GM19397 (cell line): ENCODE measurements at regions not wholly inside any gene's neighbourhood (a gene's known extent, or its start where the extent isn't known, plus 50 kb on each side); places are given as distances from the start of the nearest gene placed in this dataset.

Experiments
- ATAC-seq: cut with Tn5 transposase; IDR thresholded peaks from one replicate; pipeline ENCODE4 v1.9.1; 2021; ENCODE audit warnings: mild to moderate bottlenecking, moderate library complexity; ENCODE audit not compliant: unreplicated experiment

DNA sequence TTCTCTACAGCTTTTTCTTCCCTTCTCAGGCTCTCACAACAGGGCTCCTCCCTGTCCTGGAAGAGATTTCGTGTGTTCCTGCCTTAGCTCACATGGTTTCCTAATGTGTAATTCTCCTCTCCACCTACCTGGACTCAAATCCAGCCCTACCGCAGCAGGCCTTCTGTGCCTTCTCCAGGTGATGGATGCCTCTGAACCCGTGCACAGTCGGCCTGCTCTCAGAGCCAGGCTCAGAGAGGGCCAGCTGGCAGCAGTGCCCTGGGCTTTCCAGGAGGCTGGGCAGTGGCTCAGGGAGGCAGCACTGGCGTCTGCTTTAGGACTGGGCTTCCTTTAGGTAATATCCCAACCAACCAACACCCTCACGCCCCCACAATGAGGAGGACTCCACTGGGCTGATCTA, 123.2 kb upstream of the TMC3 start:
- no peak for ATAC-seq

DNA sequence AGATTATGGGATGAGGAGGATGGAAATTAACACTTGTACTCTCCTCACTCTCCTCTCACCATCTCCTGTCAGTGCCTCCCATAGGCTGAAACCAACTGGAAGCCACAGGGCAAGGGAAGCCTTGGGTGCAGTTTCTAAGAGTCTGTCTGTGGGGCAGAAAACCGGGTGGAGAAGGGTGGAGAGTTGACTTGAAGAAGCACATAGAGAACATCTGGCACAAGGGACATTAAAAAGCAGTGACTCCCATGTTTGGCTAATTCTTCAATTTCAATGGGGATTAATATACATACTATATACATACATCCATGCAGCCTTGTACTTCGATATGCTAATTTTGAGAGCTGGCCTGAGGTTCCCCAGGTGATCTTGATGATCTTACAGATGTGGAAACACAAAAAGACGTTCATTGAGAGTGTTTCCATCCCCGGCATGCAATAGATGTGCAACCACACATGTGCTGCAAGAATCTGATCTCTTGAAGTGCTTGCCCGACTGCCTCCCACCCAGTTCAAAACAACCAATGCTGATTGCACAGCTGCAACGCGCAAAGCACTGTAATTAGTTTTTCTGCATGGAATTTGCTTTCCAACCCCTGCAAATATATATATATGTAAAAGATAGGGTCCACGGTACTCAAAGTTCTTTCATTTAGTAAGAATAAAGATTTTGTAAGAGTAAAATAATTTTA, 121.9 kb upstream of the TMC3 start:
- ATAC-seq, result no peak

DNA sequence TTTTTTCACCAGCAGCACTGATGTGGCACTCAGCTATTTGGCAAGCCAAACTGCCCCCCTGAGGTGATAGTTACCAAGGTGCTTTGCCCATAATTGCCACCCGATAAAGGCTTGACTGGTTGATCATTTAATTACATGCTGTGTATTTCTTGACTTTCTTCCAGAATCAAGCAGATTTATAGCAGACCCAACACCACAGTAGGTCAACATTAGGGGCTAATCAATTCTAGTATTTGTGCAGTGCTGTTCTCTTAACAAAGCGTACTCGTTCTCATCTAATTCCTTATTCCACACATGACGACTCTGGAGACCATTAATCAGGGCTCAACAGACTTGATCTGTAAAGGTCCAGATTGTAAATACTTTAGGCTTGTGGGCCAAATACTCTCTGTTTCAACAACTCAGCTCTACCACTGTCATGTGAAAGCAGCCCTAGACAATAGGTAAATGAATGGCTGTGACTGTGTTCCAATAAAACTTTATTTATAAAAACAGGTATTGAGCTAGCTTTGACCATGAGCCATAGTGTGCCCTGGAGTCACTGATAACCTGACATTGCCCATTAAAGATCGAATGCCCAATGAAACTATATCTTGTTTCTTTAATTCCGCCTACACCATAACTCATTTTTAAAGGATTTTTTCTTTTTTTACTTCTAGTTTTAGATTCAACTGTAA, 119.1 kb upstream of the TMC3 start:
- ATAC-seq, result no peak

DNA sequence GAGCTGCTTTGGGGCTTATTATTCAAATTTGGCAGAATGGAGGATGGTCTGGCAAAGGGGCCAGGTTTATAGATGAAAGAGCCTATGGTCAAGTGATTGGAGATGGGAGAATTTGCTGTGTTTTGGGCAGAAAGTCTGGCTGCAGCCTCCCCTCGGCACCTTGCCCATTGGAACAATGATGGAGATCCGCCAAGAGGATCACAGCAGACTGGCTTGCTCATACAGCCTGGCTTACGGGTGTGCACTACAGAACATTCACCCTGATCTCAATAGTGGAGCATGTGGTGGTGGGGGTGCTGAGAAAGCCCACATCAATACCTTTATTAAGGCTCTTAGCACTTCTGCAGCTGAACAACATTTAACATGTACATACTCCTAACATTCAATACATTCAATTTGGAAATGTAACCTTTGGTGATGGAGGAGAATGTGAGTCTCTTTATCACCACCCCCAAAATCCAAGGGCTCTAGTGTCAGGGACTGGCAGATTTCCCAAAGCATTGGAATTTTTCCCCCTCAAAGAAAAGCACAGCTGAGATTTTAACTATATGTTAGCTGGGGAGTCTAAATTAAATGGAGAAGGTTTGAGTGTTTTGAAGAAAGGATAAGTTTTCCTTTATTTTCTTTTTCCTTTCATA, 118.4 kb upstream of the TMC3 start:
- no peak for ATAC-seq

DNA sequence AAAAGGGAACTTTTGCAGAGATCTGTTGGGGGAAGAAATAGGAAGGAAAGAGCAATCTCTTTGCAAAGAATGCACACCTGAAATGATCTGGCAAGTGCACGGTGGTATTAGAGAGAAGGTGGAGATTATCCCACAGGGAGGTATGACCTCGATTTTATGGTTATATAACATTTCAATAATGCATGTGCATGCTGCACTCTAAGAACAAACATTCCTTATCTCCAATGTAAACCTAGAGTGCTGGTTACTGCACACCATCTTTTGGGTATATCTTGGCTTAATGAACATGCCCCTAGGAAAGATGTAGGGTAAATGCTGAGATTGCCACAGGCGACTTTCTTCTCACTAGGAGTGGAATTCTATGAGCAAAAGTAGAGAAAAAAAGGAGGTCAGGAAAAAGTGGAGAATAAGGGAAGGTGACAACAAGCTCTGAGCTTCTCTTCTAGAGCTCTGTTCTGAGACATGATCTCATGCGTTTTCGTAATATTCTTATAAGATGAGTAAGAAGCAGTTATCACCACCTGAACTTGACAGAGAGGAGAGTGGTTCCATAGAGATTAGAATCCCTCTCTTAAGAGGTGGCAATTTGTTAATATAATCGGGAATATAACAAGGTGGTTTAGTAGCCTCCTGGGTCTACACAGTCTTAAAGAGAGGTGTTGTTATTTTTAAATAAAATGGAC, 117.5 kb upstream of the TMC3 start:
- ATAC-seq, result no peak

DNA sequence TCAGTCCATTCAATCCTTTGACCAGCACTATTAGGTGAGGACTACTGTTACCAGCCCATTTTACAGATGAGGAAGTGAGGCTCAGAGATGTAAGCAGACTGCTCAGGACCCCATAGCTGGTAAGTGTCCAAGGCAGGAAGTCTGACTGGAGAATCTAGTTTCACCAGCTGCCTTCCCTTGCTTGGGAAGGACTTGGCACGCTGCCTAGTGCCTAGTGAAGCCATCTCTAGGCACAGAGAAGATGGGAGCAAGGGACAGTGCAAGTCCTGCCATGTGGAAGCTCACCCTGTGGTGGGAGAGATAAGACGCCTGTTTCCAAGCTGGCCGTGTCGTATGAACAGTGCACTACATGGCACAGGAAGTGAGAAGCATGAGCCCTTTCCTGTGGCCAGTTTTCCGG, 111.8 kb upstream of the TMC3 start:
- no peak for ATAC-seq

- no peak for ATAC-seq
These were observed 110.3 kb upstream of the TMC3 start for GRCh38 chr15:81484086-81484955.

DNA sequence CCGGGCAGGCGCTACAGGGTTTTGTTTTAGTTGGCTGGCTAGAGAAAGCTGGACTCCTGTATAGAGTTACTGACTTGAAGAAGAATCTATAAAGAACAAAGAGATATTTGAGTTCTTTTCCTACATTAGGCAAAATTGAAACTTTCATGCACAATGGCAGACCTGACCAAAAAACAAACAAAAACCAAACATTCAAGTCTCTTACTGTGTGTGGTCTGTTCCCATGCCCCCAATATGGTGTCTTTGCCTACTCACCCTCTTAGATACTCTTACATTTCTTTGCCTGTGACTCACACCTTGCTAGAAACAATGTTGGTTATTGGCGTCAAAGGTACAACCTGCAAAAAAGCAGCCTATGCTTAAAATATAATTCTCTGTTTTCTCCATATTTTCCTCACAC, 109.5 kb upstream of the TMC3 start:
- no peak for ATAC-seq

- ATAC-seq, result no peak
These were observed 107.3 kb upstream of the TMC3 start for GRCh38 chr15:81481346-81481745.

DNA sequence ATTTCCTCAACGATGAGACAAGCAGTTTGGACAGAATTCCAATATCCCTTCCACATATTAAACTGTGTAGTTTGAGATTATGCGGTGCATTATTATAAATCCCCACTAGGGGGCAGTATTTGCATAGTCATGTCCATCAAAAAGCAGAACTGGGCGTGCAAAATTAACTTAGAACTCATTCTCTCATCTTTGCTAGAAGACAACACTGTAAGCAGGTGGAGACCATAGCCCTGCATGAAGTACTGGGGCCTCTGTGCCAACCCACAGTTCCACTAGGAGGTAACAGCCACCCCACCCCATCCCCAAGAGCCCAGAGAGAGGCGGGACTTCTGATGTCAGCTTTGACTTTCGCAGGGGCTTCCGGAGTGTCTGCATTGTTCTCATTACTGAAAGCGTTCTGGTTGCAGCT, 106.6 kb upstream of the TMC3 start:
- no peak for ATAC-seq

DNA sequence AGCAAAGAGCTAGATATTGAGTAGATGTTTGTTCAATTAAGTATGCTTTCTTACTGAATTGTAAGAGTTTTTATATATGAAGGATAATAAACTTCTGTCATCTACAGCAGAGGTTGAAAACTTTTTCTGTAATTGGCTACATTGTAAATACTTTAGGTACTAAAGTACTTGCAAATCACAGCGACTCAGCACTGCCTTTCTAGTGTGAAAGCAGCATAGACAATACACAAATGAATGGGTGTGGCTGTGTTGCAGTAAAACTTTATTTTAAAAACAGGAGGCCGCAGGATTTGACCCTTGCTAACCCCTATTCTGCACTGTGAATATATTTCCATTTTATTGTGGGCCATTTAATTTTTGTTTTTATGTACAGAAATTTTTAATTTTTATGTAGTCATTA, 104.3 kb upstream of the TMC3 start:
- no peak for ATAC-seq

- ATAC-seq, result no peak
These were observed 101.9 kb upstream of the TMC3 start for GRCh38 chr15:81475926-81476325.

GRCh38 chr15:81475471-81475870, 101.5 kb upstream of the TMC3 start:
- no peak for ATAC-seq

DNA sequence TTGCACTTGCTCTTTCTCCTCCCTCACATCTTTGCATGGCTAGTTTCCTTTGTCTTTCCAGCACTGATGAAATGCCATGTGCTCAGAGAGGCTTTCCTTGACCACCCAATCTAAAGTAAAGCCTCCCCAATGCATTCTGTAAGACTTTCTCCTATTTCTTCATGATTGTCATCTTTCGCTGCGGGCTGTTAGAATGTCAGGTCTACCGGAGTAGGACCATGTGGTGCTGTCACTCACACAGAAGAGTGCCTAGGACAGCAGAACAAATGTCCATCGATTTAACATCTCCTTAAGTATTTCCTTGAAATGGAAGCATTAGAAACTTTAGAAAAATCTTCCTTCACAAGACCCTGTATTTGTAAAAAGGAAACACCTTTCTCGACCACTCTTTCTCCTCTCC, 99.9 kb upstream of the TMC3 start:
- ATAC-seq, result no peak

DNA sequence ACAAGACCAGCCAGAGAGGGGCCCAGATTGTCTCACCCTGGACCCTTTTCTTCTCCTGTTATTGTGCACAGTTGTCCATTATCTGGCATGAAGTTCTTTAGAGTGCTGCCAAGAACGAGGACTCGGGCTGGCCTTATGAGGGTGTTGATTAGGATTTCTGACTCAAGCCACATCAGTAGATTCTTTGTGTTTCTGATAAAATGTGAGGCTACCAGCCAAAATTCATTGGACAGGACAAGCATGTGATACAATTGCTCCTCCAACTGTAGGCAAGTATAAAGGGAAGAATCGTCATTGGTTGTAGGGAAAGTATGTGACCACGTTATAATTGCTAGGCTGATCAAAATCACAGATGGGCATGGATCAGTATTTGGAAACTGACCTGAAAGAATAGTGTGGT, 99.2 kb upstream of the TMC3 start:
- no peak for ATAC-seq

GRCh38 chr15:81471151-81471550, 97.1 kb upstream of the TMC3 start:
- ATAC-seq, result no peak

GRCh38 chr15:81469154-81469553, 95.1 kb upstream of the TMC3 start:
- no peak for ATAC-seq

DNA sequence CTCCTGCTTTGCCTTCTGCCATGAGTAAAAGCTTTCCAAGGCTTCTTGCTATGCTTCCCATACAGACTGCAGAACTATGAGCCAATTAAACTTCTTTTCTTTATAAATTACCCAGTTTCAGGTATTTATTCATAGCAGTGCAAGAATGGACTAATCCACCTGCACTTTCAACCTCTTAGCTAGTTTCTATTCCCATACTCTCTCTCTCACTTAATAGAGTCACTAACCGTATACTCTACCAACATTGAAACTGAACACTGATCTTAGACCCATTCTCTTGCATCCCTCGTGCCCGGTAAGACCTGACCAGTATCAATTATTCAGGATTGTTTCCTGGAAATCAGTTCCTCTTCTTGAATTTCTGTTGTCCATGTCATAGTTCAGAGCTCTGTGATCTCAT, 92.7 kb upstream of the TMC3 start:
- no peak for ATAC-seq

DNA sequence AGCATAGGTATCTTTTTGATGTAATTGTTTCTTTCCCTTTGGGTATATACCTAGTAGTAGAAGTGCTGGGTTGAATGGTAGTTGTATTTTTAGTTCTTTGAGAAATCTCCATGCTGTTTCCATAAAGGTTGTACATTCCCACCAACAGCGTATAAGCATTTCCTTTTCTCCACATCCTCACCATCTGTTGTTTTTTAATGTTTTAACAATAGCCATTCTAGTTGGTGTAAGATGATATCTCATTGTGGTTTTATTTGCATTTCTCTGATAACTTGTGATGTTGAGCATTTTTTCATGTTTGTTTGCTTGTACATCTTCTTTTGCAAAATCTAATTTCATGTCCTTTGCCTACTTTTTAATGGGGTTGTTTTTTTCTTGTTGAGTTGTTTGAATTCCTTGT, 80.0 kb upstream of the TMC3 start:
- ATAC-seq, result no peak

- ATAC-seq, result no peak
These were observed 76.7 kb upstream of the TMC3 start for GRCh38 chr15:81450721-81451120.
